ENCODE measurements at regions not wholly inside any gene's neighbourhood (a gene's known extent, or its start where the extent isn't known, plus 50 kb on each side); places are given as distances from the start of the nearest gene placed in this dataset.

DNA sequence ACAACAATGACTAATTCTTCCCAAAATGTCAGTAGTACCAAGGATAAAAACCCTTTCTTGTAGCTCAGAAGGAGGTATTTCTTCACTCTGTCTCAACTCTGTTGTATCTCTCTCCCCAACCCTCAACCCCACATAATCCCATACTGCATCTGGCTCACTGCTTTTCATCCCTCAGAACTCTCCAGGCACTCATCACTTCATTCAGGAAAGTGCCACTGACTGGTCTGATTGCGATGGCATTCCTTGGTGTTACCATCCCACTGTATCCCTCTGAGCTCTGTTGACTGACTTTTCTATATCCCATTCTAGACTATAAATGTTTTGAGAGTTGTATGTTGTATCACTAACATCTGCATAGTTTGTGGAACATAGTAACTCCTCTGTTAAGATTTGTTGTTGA, 483.5 kb upstream of the ADGRL2 start:
- TF ChIP-seq, protein P1, sequence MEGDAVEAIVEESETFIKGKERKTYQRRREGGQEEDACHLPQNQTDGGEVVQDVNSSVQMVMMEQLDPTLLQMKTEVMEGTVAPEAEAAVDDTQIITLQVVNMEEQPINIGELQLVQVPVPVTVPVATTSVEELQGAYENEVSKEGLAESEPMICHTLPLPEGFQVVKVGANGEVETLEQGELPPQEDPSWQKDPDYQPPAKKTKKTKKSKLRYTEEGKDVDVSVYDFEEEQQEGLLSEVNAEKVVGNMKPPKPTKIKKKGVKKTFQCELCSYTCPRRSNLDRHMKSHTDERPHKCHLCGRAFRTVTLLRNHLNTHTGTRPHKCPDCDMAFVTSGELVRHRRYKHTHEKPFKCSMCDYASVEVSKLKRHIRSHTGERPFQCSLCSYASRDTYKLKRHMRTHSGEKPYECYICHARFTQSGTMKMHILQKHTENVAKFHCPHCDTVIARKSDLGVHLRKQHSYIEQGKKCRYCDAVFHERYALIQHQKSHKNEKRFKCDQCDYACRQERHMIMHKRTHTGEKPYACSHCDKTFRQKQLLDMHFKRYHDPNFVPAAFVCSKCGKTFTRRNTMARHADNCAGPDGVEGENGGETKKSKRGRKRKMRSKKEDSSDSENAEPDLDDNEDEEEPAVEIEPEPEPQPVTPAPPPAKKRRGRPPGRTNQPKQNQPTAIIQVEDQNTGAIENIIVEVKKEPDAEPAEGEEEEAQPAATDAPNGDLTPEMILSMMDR (IDR thresholded peaks at IDR 0.05): no peak
- TF ChIP-seq EP300 (IDR thresholded peaks at IDR 0.05) (no peak), POLR2A (IDR thresholded peaks at IDR 0.05) (no peak)

All from sigmoid colon (tissue), 4 donors.